ENCODE measurements at regions not wholly inside any gene's neighbourhood (a gene's known extent, or its start where the extent isn't known, plus 50 kb on each side); places are given as distances from the start of the nearest gene placed in this dataset.

- no peak for DNase-seq
Observed at GRCh38 chr22:26897384-26897783, 240.0 kb downstream of the MIAT start.

- DNase-seq = no peak
Observed at GRCh38 chr22:26898946-26899605, 241.7 kb downstream of the MIAT start.

- no peak for DNase-seq
Observed at GRCh38 chr22:26900787-26901186, 243.4 kb downstream of the MIAT start.

- no peak for DNase-seq
Observed at GRCh38 chr22:26901198-26901816, 243.9 kb downstream of the MIAT start.

- no peak for DNase-seq
Observed at GRCh38 chr22:26902401-26903029, 245.1 kb downstream of the MIAT start.

GRCh38 chr22:26903030-26903856 is 245.9 kb downstream of the MIAT start:
- no peak for DNase-seq

GRCh38 chr22:26904483-26904882 is 247.1 kb downstream of the MIAT start:
- no peak for DNase-seq

- no peak for DNase-seq
Observed at GRCh38 chr22:26905076-26905475, 247.7 kb downstream of the MIAT start.

GRCh38 chr22:26905640-26906039 is 248.3 kb downstream of the MIAT start:
- DNase-seq = no peak

- no peak for DNase-seq
Observed at GRCh38 chr22:26906464-26906863, 249.1 kb downstream of the MIAT start.

- no peak for DNase-seq
Observed at GRCh38 chr22:26907366-26907765, 250.0 kb downstream of the MIAT start.

- DNase-seq = no peak
Observed at GRCh38 chr22:26910845-26911244, 253.5 kb downstream of the MIAT start.

GRCh38 chr22:26912655-26913345 is 255.4 kb downstream of the MIAT start:
- no peak for DNase-seq

GRCh38 chr22:26914519-26915185 is 257.3 kb downstream of the MIAT start:
- DNase-seq = no peak

- no peak for DNase-seq
Observed at GRCh38 chr22:26916236-26916635, 258.8 kb downstream of the MIAT start.

GRCh38 chr22:26918226-26918625 is 260.8 kb downstream of the MIAT start:
- no peak for DNase-seq

- no peak for DNase-seq
Observed at GRCh38 chr22:26921726-26922125, 264.3 kb downstream of the MIAT start.

GRCh38 chr22:26922806-26923205 is 265.4 kb downstream of the MIAT start:
- DNase-seq = no peak

GRCh38 chr22:26923531-26923930 is 266.1 kb downstream of the MIAT start:
- DNase-seq = no peak

GRCh38 chr22:26927821-26928220 is 270.4 kb downstream of the MIAT start:
- no peak for DNase-seq

GRCh38 chr22:26931471-26931870 is 274.1 kb downstream of the MIAT start:
- DNase-seq = no peak

- DNase-seq = no peak
Observed at GRCh38 chr22:26933105-26933590, 275.8 kb downstream of the MIAT start.
